ENCODE measurements at regions not wholly inside any gene's neighbourhood (a gene's known extent, or its start where the extent isn't known, plus 50 kb on each side); places are given as distances from the start of the nearest gene placed in this dataset.

DNA sequence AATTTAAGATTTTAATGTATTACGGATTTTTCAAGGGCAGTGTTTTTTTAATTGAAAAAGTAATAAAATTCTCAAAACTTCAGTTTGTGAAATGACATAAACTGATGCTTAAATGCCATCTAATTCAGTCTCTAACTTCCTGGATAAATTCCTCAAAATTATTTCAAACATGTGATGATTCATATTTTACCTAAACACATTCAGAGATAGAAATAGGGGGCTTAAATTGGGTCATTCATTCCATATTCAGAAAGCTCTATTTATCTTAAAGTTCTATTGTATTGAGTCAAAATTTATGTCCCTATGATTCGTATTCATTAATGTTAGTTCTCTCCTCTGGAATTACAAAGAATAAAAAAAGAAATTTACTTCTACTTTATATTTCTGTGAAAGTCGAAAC is 713.6 kb upstream of the CHRM3 start:
- no peak overlapping the region for H3K4me3 ChIP-seq (ENCODE audit: low read depth in 1 of 2, low read length in 1 of 2)
- TF ChIP-seq, protein P1, sequence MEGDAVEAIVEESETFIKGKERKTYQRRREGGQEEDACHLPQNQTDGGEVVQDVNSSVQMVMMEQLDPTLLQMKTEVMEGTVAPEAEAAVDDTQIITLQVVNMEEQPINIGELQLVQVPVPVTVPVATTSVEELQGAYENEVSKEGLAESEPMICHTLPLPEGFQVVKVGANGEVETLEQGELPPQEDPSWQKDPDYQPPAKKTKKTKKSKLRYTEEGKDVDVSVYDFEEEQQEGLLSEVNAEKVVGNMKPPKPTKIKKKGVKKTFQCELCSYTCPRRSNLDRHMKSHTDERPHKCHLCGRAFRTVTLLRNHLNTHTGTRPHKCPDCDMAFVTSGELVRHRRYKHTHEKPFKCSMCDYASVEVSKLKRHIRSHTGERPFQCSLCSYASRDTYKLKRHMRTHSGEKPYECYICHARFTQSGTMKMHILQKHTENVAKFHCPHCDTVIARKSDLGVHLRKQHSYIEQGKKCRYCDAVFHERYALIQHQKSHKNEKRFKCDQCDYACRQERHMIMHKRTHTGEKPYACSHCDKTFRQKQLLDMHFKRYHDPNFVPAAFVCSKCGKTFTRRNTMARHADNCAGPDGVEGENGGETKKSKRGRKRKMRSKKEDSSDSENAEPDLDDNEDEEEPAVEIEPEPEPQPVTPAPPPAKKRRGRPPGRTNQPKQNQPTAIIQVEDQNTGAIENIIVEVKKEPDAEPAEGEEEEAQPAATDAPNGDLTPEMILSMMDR (IDR thresholded peaks at IDR 0.05) = no peak
- H3K27ac ChIP-seq = no peak overlapping the region
- no peaks in the 10 kb centered on the region for H3K36me3 ChIP-seq
- no peaks in the 10 kb centered on the region for H3K27me3 ChIP-seq
- H3K4me1 ChIP-seq (ENCODE audit: control insufficient read depth in 1 of 2, insufficient read depth in 1 of 2, low read depth in 1 of 2, low read length in 1 of 2) = no peaks in the 10 kb centered on the region
- no peaks in the 10 kb centered on the region for H3K9me3 ChIP-seq

- Histone ChIP-seq H3K9me3 (no peaks in the 10 kb centered on the region), H3K4me3 (ENCODE audit: low read depth in 1 of 2, low read length in 1 of 2) (no peak overlapping the region), H3K4me1 (ENCODE audit: control insufficient read depth in 1 of 2, insufficient read depth in 1 of 2, low read depth in 1 of 2, low read length in 1 of 2) (no peaks in the 10 kb centered on the region), H3K36me3 (no peaks in the 10 kb centered on the region), H3K27me3 (no peaks in the 10 kb centered on the region), H3K27ac (no peak overlapping the region)
- TF ChIP-seq, protein P1 (IDR thresholded peaks at IDR 0.05) = no peak
These were observed 714.1 kb upstream of the CHRM3 start for GRCh38 chr1:238672262-238672661.

DNA sequence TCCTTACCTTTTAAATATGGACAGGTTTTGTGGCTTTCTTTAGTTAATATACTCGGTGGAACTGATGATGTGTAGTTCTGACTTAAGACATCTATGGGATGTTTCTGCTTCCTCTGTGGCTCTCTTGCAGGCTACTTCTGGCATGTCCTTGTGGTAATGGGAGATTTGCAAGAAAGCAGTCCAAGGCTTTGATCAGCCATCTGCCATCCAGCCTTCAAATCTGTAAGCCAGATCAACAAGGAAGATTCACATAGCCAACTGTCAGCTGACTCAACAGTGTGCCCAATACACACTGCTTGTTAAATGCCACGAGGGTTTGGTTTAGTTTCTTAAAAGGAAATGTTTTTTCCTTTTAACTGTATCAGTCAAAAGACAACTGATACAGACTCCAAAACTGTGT is 722.2 kb upstream of the CHRM3 start:
- H3K4me3 ChIP-seq (ENCODE audit: low read depth in 1 of 2, low read length in 1 of 2) = no peak overlapping the region
- no peak overlapping the region for H3K27ac ChIP-seq
- no peaks in the 10 kb centered on the region for H3K4me1 ChIP-seq (ENCODE audit: control insufficient read depth in 1 of 2, insufficient read depth in 1 of 2, low read depth in 1 of 2, low read length in 1 of 2)
- no peaks in the 10 kb centered on the region for H3K36me3 ChIP-seq
- H3K9me3 ChIP-seq = no peaks in the 10 kb centered on the region
- TF ChIP-seq, protein P1 (IDR thresholded peaks at IDR 0.05) = no peak
- H3K27me3 ChIP-seq = no peaks in the 10 kb centered on the region

DNA sequence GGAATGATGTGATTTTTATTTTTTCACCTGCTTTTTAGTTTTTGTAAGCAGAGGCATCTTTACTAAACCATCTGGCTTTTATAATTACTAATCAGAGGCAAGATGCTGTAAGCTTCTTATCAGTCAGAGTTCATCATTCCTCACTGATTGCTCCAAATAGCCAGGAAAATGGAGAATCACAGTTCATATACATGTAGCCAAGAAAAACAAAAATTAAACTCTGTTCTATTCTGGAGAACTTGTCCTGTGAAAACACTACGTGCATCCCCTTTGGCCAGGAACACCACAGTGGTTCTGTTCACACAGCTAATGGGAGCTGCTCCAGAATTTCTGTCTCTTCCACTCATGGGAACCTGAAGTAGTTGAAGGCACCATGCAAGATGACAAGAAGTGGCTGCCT is 725.5 kb upstream of the CHRM3 start:
- TF ChIP-seq, protein P1 (IDR thresholded peaks at IDR 0.05) = no peak
- no peak overlapping the region for H3K27ac ChIP-seq
- H3K4me1 ChIP-seq (ENCODE audit: control insufficient read depth in 1 of 2, insufficient read depth in 1 of 2, low read depth in 1 of 2, low read length in 1 of 2) = no peaks in the 10 kb centered on the region
- no peaks in the 10 kb centered on the region for H3K9me3 ChIP-seq
- H3K4me3 ChIP-seq (ENCODE audit: low read depth in 1 of 2, low read length in 1 of 2) = no peak overlapping the region
- H3K36me3 ChIP-seq = no peaks in the 10 kb centered on the region
- no peaks in the 10 kb centered on the region for H3K27me3 ChIP-seq

DNA sequence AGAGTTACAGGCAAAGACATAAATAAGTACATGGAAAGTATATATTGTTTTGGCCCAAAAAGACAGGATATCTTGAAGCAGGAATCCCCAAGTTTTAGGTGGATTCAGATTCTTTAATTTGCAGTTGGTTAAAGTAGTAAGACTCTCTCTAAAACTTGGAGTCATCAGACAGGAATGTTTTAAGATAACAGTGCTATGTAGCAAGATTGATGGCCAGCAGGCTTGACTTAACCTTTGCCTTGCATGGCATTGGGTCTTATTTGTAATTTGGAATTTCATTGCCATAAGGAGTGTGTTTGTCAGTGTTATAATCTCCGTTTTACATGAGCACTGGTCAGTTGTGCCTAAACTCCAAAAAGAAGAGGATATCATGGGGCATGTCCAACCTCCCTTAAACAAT is 727.6 kb upstream of the CHRM3 start:
- Histone ChIP-seq H3K27me3 (no peaks in the 10 kb centered on the region), H3K4me3 (ENCODE audit: low read depth in 1 of 2, low read length in 1 of 2) (no peak overlapping the region), H3K27ac (no peak overlapping the region), H3K36me3 (no peaks in the 10 kb centered on the region), H3K9me3 (no peaks in the 10 kb centered on the region), H3K4me1 (ENCODE audit: control insufficient read depth in 1 of 2, insufficient read depth in 1 of 2, low read depth in 1 of 2, low read length in 1 of 2) (no peaks in the 10 kb centered on the region)
- TF ChIP-seq, protein P1 (IDR thresholded peaks at IDR 0.05) = no peak

Measured in neutrophil (primary cell).